Loucy (cell line): ENCODE measurements at regions not wholly inside any gene's neighbourhood (a gene's known extent, or its start where the extent isn't known, plus 50 kb on each side); places are given as distances from the start of the nearest gene placed in this dataset.

Experiments used
- H2AFZ ChIP-seq: fragments of 200-600 bp; sonication (generic); 2 replicates; pipeline ENCODE4 v1.6.0; 2016; ENCODE audit warnings: antibody characterized with exemption, mild to moderate bottlenecking, low read length, moderate library complexity
- H3F3A ChIP-seq: fragments of 200-600 bp; 2 replicates; pipeline ENCODE4 v1.6.0; 2016; ENCODE audit warnings: antibody characterized with exemption, low read depth, mild to moderate bottlenecking
- H3K27me3 ChIP-seq: fragments of 200-600 bp; sonication (generic); 2 replicates; pipeline ENCODE4 v1.6.1; 2014; ENCODE audit warnings: low read length, mild to moderate bottlenecking; ENCODE audit not compliant: insufficient read depth, poor library complexity, severe bottlenecking
- H3K36me3 ChIP-seq: fragments of 200-600 bp; sonication (generic); 2 replicates; pipeline ENCODE4 v1.6.1; 2016; ENCODE audit warnings: low read length; ENCODE audit not compliant: insufficient read depth
- H3K4me1 ChIP-seq: fragments of 200-600 bp; sonication (generic); 2 replicates; pipeline ENCODE4 v1.5.1; 2014; ENCODE audit warnings: low read length, mild to moderate bottlenecking; ENCODE audit not compliant: insufficient read depth, poor library complexity, severe bottlenecking
- H3K4me2 ChIP-seq: fragments of 200-600 bp; sonication (generic); 2 replicates; pipeline ENCODE4 v1.6.0; 2014; ENCODE audit warnings: antibody characterized with exemption, low read length, low read depth, mild to moderate bottlenecking; ENCODE audit not compliant: poor library complexity, severe bottlenecking
- H3K4me3 ChIP-seq: fragments of 200-600 bp; sonication (generic); 2 replicates; pipeline ENCODE4 v1.5.1; 2014; ENCODE audit warnings: low read length, mild to moderate bottlenecking, mixed read lengths; ENCODE audit not compliant: poor library complexity, severe bottlenecking
- H3K79me2 ChIP-seq: fragments of 200-600 bp; sonication (generic); 2 replicates; pipeline ENCODE4 v1.6.1; 2014; ENCODE audit warnings: low read length; ENCODE audit not compliant: insufficient read depth
- H3K9ac ChIP-seq: fragments of 200-600 bp; sonication (generic); 2 replicates; pipeline ENCODE4 v1.6.0; 2014; ENCODE audit warnings: mild to moderate bottlenecking, low read depth, low read length, moderate library complexity; ENCODE audit not compliant: poor library complexity, severe bottlenecking
- H3K9me2 ChIP-seq: fragments of 200-600 bp; sonication (generic); replicated peaks from 2 replicates; pipeline ENCODE4 v1.6.1; 2016; ENCODE audit warnings: low read depth, low read length, mixed read lengths
- H3K9me3 ChIP-seq: fragments of 200-600 bp; sonication (generic); 2 replicates; pipeline ENCODE4 v1.6.1; 2014; ENCODE audit warnings: mild to moderate bottlenecking, antibody characterized with exemption, low read length, low read depth; ENCODE audit not compliant: insufficient read depth
- H4K20me1 ChIP-seq: fragments of 200-600 bp; sonication (generic); 2 replicates; pipeline ENCODE4 v1.6.0; 2014; ENCODE audit warnings: antibody characterized with exemption, low read length, mild to moderate bottlenecking; ENCODE audit not compliant: insufficient read depth, poor library complexity, severe bottlenecking
- CTCF ChIP-seq: fragments of 200-600 bp; sonication (generic); conservative IDR thresholded peaks from 2 replicates; pipeline ENCODE4 v1.5.1; 2014; ENCODE audit warnings: mild to moderate bottlenecking, antibody characterized with exemption, low read length
- EZH2phosphoT487 ChIP-seq: fragments of 200-600 bp; IDR thresholded peaks from 2 replicates; pipeline ENCODE4 v1.6.1; 2018; ENCODE audit warnings: antibody characterized with exemption, mild to moderate bottlenecking, moderate library complexity, borderline replicate concordance

GRCh38 chr7:125099519-125099918 lies 169.9 kb upstream of the POT1 start:
- no peaks in the 10 kb centered on the region for H3K36me3 ChIP-seq
- no peak overlapping the region for H3K4me3 ChIP-seq
- no peaks in the 10 kb centered on the region for H3K27me3 ChIP-seq
- H2AFZ ChIP-seq, result no peak overlapping the region
- no peaks in the 10 kb centered on the region for H3K4me1 ChIP-seq
- no peak overlapping the region for H3K9ac ChIP-seq
- H3F3A ChIP-seq, result no peaks in the 10 kb centered on the region
- no peaks in the 10 kb centered on the region for H4K20me1 ChIP-seq
- H3K9me2 ChIP-seq, result no peaks in the 10 kb centered on the region
- H3K9me3 ChIP-seq, result no peaks in the 10 kb centered on the region
- TF ChIP-seq CTCF (no peak), EZH2phosphoT487 (no peak)
- H3K4me2 ChIP-seq, result no peak overlapping the region
- no peaks in the 10 kb centered on the region for H3K79me2 ChIP-seq

- no peaks in the 10 kb centered on the region for H3K79me2 ChIP-seq
- H3K4me3 ChIP-seq, result no peak overlapping the region
- no peaks in the 10 kb centered on the region for H3K9me3 ChIP-seq
- H3K9ac ChIP-seq, result no peak overlapping the region
- no peaks in the 10 kb centered on the region for H3K36me3 ChIP-seq
- no peaks in the 10 kb centered on the region for H4K20me1 ChIP-seq
- no peaks in the 10 kb centered on the region for H3K4me1 ChIP-seq
- H3F3A ChIP-seq, result no peaks in the 10 kb centered on the region
- H3K9me2 ChIP-seq, result no peaks in the 10 kb centered on the region
- H3K27me3 ChIP-seq, result no peaks in the 10 kb centered on the region
- no peak overlapping the region for H3K4me2 ChIP-seq
- no peak for TF ChIP-seq CTCF
- no peak for TF ChIP-seq EZH2phosphoT487
- H2AFZ ChIP-seq, result no peak overlapping the region
These were observed 168.8 kb upstream of the POT1 start for GRCh38 chr7:125098377-125098970.

- no peaks in the 10 kb centered on the region for H3K36me3 ChIP-seq
- H3K9me3 ChIP-seq, result no peaks in the 10 kb centered on the region
- no peaks in the 10 kb centered on the region for H3K4me1 ChIP-seq
- H3K9ac ChIP-seq, result no peak overlapping the region
- no peaks in the 10 kb centered on the region for H3K79me2 ChIP-seq
- H3K4me2 ChIP-seq, result no peak overlapping the region
- no peaks in the 10 kb centered on the region for H4K20me1 ChIP-seq
- H3K9me2 ChIP-seq, result no peaks in the 10 kb centered on the region
- TF ChIP-seq CTCF, result no peak
- no peak for TF ChIP-seq EZH2phosphoT487
- no peak overlapping the region for H3K4me3 ChIP-seq
- no peak overlapping the region for H2AFZ ChIP-seq
- no peaks in the 10 kb centered on the region for H3K27me3 ChIP-seq
- H3F3A ChIP-seq, result no peaks in the 10 kb centered on the region
These were observed 161.0 kb upstream of the POT1 start for GRCh38 chr7:125090596-125090995.
